Astrocyte (in vitro differentiated cells and primary cell): ENCODE measurements at regions not wholly inside any gene's neighbourhood (a gene's known extent, or its start where the extent isn't known, plus 50 kb on each side); places are given as distances from the start of the nearest gene placed in this dataset.

Experiments used
- DNase-seq: peaks from one replicate; pipeline ENCODE4 v3.0.0-alpha.2; 2010; ENCODE audit warnings: low read depth
- FAIRE-seq: peaks from 2 replicates; lab custom pipeline; 2011; peaks lifted over from hg19 to GRCh38; lab: Jason Lieb, UNC
- H2AFZ ChIP-seq: 2 replicates; pipeline ENCODE4 v1.6.0; 2012; ENCODE audit warnings: low read depth, low read length, inconsistent platforms
- H3K27ac ChIP-seq: 2 replicates; pipeline ENCODE4 v1.5.1; 2011; ENCODE audit warnings: low read depth, low read length, inconsistent platforms
- H3K27me3 ChIP-seq: 2 replicates; pipeline ENCODE4 v1.6.0; 2011; ENCODE audit warnings: low read length, inconsistent platforms; ENCODE audit not compliant: insufficient read depth
- H3K36me3 ChIP-seq: 2 replicates; pipeline ENCODE4 v1.5.1; 2011; ENCODE audit warnings: low read length, inconsistent platforms; ENCODE audit not compliant: insufficient read depth
- H3K4me1 ChIP-seq: 2 replicates; pipeline ENCODE4 v1.5.1; 2011; ENCODE audit warnings: low read length, inconsistent platforms; ENCODE audit not compliant: insufficient read depth
- H3K4me2 ChIP-seq: 2 replicates; pipeline ENCODE4 v1.6.0; 2012; ENCODE audit warnings: low read length, inconsistent platforms
- H3K4me3 ChIP-seq: 2 replicates; pipeline ENCODE4 v1.5.1; 2011; ENCODE audit warnings: low read depth, mild to moderate bottlenecking, low read length, inconsistent platforms; ENCODE audit not compliant: insufficient read depth
- H3K79me2 ChIP-seq: 2 replicates; pipeline ENCODE4 v1.6.0; 2012; ENCODE audit warnings: mild to moderate bottlenecking, low read length, inconsistent platforms; ENCODE audit not compliant: insufficient read depth
- H3K9ac ChIP-seq: 2 replicates; pipeline ENCODE4 v1.6.0; 2012; ENCODE audit warnings: mild to moderate bottlenecking, low read length, inconsistent platforms
- H3K9me3 ChIP-seq: 2 replicates; pipeline ENCODE4 v1.5.1; 2012; ENCODE audit warnings: low read depth, mild to moderate bottlenecking, low read length, inconsistent platforms; ENCODE audit not compliant: insufficient read depth
- H4K20me1 ChIP-seq: 2 replicates; pipeline ENCODE4 v1.6.0; 2012; ENCODE audit warnings: low read length, inconsistent platforms; ENCODE audit not compliant: insufficient read depth
- H3K27ac Mint-ChIP-seq: one replicate; pipeline ENCODE4 v1.8.0; 2021; ENCODE audit warnings: mild to moderate bottlenecking, mixed read lengths; ENCODE audit not compliant: unreplicated experiment
- H3K27me3 Mint-ChIP-seq: one replicate; pipeline ENCODE4 v1.8.0; 2021; ENCODE audit warnings: low read depth, mixed read lengths; ENCODE audit not compliant: unreplicated experiment
- H3K36me3 Mint-ChIP-seq: one replicate; pipeline ENCODE4 v1.8.0; 2021; ENCODE audit warnings: low read depth, mixed read lengths; ENCODE audit not compliant: unreplicated experiment
- H3K4me1 Mint-ChIP-seq: one replicate; pipeline ENCODE4 v1.8.0; 2021; ENCODE audit warnings: low read depth, mixed read lengths; ENCODE audit not compliant: unreplicated experiment
- H3K4me3 Mint-ChIP-seq: one replicate; pipeline ENCODE4 v1.8.0; 2021; ENCODE audit warnings: mild to moderate bottlenecking, moderate library complexity, mixed read lengths; ENCODE audit not compliant: unreplicated experiment
- H3K9me3 Mint-ChIP-seq: one replicate; pipeline ENCODE4 v1.8.0; 2021; ENCODE audit warnings: mild to moderate bottlenecking, mixed read lengths; ENCODE audit not compliant: unreplicated experiment
- EZH2 ChIP-seq: IDR thresholded peaks from 2 replicates; pipeline ENCODE4 v1.6.1; 2012; ENCODE audit warnings: mild to moderate bottlenecking, low read length, inconsistent platforms; ENCODE audit not compliant: insufficient read depth
- TF ChIP-seq, protein P1 (sequence below): IDR thresholded peaks from 2 replicates; pipeline ENCODE4 v1.5.1; 2011; ENCODE audit warnings: low read depth, mild to moderate bottlenecking, inconsistent platforms, low read length, moderate library complexity; ENCODE audit not compliant: insufficient read depth

DNA sequence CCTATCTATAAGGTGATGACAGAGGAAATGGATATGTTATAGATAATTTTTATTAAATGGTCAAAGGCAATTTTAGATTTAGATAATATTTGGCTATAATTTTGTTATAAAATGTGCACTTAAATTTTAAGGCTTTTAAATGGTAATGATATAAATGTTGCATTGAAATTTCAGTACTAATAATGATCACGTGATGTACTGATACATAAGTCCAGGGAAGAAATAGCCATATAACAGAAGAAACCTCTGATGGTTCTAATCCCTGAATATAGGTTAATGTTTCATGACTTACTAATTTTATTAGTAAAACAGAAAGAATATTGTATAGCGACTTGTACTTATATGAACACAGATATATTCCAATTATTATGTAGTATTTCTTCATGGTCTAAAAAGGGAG is 211.9 kb downstream of the SOCS6 start:
- Mint-ChIP-seq H3K9me3 (no peaks in the 10 kb centered on the region), H3K27ac (no peak overlapping the region), H3K4me3 (no peak overlapping the region), H3K4me1 (no peaks in the 10 kb centered on the region), H3K27me3 (no peaks in the 10 kb centered on the region), H3K36me3 (no peaks in the 10 kb centered on the region)
- DNase-seq (no peak), FAIRE-seq (no peak)
- Histone ChIP-seq H3K36me3 (no peaks in the 10 kb centered on the region), H3K27ac (no peak overlapping the region), H3K9me3 (no peaks in the 10 kb centered on the region), H4K20me1 (no peaks in the 10 kb centered on the region), H3K79me2 (no peaks in the 10 kb centered on the region), H3K4me3 (no peak overlapping the region), H3K9ac (no peak overlapping the region), H3K27me3 (no peaks in the 10 kb centered on the region), H3K4me2 (no peak overlapping the region), H2AFZ (no peak overlapping the region), H3K4me1 (no peaks in the 10 kb centered on the region)
- TF ChIP-seq, protein P1, sequence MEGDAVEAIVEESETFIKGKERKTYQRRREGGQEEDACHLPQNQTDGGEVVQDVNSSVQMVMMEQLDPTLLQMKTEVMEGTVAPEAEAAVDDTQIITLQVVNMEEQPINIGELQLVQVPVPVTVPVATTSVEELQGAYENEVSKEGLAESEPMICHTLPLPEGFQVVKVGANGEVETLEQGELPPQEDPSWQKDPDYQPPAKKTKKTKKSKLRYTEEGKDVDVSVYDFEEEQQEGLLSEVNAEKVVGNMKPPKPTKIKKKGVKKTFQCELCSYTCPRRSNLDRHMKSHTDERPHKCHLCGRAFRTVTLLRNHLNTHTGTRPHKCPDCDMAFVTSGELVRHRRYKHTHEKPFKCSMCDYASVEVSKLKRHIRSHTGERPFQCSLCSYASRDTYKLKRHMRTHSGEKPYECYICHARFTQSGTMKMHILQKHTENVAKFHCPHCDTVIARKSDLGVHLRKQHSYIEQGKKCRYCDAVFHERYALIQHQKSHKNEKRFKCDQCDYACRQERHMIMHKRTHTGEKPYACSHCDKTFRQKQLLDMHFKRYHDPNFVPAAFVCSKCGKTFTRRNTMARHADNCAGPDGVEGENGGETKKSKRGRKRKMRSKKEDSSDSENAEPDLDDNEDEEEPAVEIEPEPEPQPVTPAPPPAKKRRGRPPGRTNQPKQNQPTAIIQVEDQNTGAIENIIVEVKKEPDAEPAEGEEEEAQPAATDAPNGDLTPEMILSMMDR = no peak
- TF ChIP-seq EZH2 = no peak

DNA sequence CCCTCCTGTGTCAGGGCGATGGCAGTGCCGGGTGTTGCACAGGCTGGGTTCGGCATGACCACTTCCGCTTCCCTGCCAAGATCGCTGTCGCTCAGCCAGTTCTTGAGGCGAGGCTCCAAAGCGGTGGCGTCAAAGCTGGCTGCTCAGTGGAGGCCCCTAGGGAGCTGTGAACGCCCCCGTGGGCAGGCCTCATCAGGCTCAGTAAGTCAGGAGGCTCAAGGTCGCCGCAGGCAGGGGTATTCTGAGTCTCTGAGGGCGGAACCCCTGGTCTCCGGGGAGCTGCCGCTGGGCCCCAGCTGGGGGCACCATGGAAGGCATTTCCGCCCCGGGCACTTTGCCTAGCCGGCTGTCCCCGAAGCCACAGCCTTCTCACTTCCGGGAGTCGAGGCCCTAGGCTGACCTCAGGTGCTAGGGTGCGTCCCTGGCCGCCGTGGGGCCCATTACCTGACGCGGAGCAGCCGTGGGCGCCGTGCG is 210.4 kb downstream of the SOCS6 start:
- Histone ChIP-seq H3K36me3 (no peaks in the 10 kb centered on the region), H3K27me3 (no peaks in the 10 kb centered on the region), H3K9ac (no peak overlapping the region), H3K4me1 (no peaks in the 10 kb centered on the region), H3K4me3 (no peak overlapping the region), H4K20me1 (no peaks in the 10 kb centered on the region), H3K27ac (no peak overlapping the region), H3K9me3 (no peaks in the 10 kb centered on the region), H2AFZ (no peak overlapping the region), H3K4me2 (no peak overlapping the region), H3K79me2 (no peaks in the 10 kb centered on the region)
- H3K36me3 Mint-ChIP-seq = no peaks in the 10 kb centered on the region
- FAIRE-seq (no peak), DNase-seq (no peak)
- H3K9me3 Mint-ChIP-seq = no peaks in the 10 kb centered on the region
- H3K4me3 Mint-ChIP-seq = no peak overlapping the region
- H3K27me3 Mint-ChIP-seq = no peaks in the 10 kb centered on the region
- no peaks in the 10 kb centered on the region for H3K4me1 Mint-ChIP-seq
- H3K27ac Mint-ChIP-seq = no peak overlapping the region
- TF ChIP-seq, protein P1 = no peak
- no peak for TF ChIP-seq EZH2

DNA sequence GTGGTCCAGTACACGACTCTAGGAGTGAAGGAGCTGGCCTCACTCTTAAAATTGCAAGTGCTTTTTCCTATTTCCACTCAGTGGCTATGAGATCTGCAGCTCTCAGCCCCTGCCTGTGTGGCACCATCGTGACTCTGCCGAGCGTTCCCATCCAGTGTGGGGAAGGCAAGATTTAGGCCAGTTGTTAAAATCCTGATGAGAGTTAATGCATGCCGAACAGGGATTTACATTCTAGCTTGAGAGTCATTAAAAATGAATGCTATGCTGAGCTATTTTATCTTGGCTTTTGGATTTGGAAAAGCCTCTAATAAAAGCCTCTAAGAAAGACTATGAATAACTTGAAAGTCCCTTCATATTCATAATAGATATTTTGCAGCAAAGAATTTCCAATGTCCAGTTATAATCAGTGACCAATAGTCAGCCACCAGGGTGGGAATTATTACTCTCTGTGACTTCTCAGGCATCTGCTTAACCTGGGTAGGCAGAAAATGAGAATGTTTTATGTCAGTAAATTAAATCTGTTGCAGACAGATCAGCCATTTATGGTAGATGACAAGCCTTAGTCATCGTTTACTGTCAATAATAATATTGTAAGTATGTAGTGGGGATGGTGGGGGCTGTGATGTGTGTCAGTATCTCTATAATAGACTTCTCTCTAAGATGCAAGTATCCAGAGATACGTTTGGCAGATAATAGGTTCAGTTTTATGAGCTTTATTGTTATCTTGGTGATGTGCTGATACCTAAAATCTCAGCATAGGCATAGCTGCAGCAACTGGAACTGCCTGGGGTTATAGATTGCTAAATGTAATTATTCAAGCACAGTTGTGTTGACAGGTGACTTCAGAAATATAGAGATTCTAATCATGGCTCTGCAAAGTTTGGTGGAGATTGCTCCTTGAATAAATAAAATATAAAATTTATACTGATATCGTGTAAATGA is 207.8 kb downstream of the SOCS6 start:
- Histone ChIP-seq H3K36me3 (no peaks in the 10 kb centered on the region), H3K9ac (no peak overlapping the region), H2AFZ (no peak overlapping the region), H3K27ac (no peak overlapping the region), H3K4me1 (no peaks in the 10 kb centered on the region), H4K20me1 (no peaks in the 10 kb centered on the region), H3K4me2 (no peak overlapping the region), H3K79me2 (no peaks in the 10 kb centered on the region), H3K9me3 (no peaks in the 10 kb centered on the region), H3K4me3 (no peak overlapping the region), H3K27me3 (no peaks in the 10 kb centered on the region)
- Mint-ChIP-seq H3K4me1 (no peaks in the 10 kb centered on the region), H3K27me3 (peaks cover 2% of the 10 kb centered on the region), H3K9me3 (no peaks in the 10 kb centered on the region), H3K27ac (no peak overlapping the region), H3K36me3 (no peaks in the 10 kb centered on the region), H3K4me3 (no peak overlapping the region)
- TF ChIP-seq, protein P1 = no peak
- no peak for TF ChIP-seq EZH2
- DNase-seq = no peak
- no peak for FAIRE-seq
